Brain microvascular endothelial cell (primary cell): ENCODE measurements at regions not wholly inside any gene's neighbourhood (a gene's known extent, or its start where the extent isn't known, plus 50 kb on each side); places are given as distances from the start of the nearest gene placed in this dataset.

ENCODE experiments used
- DNase-seq: peaks from one replicate; pipeline ENCODE4 v3.0.0-alpha.2; 2020
- H3K27ac ChIP-seq: fragments of 250-450 bp; sonication (Bioruptor Pico); 2 replicates; pipeline ENCODE4 v1.5.1; 2020; ENCODE audit warnings: mild to moderate bottlenecking, moderate library complexity
- H3K27me3 ChIP-seq: fragments of 250-450 bp; sonication (Bioruptor Pico); replicated peaks from 2 replicates; pipeline ENCODE4 v1.5.1; 2020; ENCODE audit warnings: mild to moderate bottlenecking
- H3K36me3 ChIP-seq: fragments of 250-450 bp; sonication (Bioruptor Pico); replicated peaks from 2 replicates; pipeline ENCODE4 v1.5.1; 2020; ENCODE audit warnings: mild to moderate bottlenecking
- H3K4me3 ChIP-seq: 2 replicates; pipeline ENCODE4 v1.5.1; 2011; ENCODE audit warnings: low read depth, mild to moderate bottlenecking, control low read depth, low read length, moderate library complexity
- CTCF ChIP-seq: IDR thresholded peaks from 2 replicates; pipeline ENCODE4 v1.5.1; 2011; ENCODE audit warnings: low read depth, mild to moderate bottlenecking, moderate library complexity, low read length, control low read depth, inconsistent platforms; ENCODE audit errors: missing control alignments
- in situ Hi-C: cut with HindIII; loops from 2 replicates; pipeline ENCODE4 v1.10.0; 2017; ENCODE audit warnings: low sequenced_read_pairs, low pct_ligation_motif_present

DNA sequence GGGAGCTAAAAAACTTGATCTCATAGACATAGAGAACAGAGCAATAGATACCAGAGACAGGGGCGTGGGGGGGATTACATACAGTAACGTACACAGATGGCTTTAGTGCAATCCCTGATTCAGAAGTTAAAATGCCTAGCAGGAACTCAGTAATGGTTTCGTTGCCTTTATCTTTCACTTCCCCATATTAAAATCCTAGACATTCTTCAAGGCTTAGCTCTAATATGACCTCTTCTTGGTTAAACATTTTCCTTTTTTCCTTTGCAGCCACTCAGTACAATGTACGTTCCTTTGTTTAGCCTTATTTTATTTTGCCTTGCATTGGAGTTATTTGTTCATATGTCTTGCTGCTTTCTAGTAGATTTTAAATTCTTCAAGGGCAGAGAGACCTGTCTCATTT lies 104.9 kb downstream of the C11orf87 start:
- no peak overlapping the region for H3K4me3 ChIP-seq
- no peak for TF ChIP-seq CTCF
- DNase-seq, result no peak
- no peak overlapping the region for H3K27ac ChIP-seq
- H3K27me3 ChIP-seq, result no peaks in the 10 kb centered on the region
- no peaks in the 10 kb centered on the region for H3K36me3 ChIP-seq
- in situ Hi-C loops, result no loop called here

DNA sequence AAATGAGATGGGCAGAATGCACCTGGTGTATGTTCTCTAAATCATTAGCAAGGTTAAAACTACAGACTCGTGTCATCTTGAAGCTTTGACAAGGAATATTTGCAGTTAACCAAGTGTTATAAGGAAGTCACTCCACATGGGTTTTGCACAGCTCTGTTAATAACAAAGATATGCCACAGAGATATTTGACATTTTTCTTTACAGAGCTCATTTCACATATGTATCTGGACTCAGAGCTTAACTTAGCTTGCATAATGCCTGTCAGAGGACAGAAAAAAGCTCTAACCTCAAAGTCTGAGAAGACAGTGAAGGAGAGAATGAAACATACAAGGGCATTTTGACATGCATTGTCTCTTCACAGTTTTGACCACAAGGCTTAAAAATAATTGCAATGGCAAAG lies 105.5 kb downstream of the C11orf87 start:
- in situ Hi-C loops, result no loop called here
- Histone ChIP-seq H3K36me3 (no peaks in the 10 kb centered on the region), H3K27ac (no peak overlapping the region), H3K27me3 (no peaks in the 10 kb centered on the region), H3K4me3 (no peak overlapping the region)
- DNase-seq, result no peak
- no peak for TF ChIP-seq CTCF

DNA sequence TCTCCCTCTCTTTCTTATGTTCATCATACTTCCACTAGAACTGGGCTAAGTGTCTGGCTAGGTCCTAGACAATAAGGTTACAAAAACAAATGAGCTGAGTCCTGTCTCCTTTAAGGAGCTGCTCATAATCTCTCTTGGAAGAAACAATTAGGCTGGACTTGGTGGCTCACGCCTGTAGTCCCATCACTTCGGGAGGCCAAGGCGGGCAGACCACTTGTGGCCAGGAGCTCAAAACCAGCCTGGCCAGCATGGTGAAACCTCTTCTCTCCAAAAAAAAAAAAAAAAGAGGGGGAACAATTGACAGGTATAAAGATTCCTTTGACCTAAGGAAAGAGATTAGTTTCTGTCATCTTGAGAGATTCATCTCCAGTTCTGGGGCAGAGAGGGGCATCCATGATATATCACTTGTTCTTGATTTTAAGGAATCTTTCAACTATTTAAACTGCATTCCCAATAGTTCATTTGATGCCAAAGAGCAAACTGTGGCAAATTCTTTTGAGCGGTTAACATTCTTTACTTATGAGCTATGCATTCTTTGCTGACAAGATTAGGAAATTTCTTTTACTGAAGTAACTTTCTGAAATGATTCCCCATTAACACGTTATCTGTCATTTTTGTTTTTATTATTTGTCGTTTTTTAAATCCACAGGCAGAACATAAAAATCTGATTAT lies 125.5 kb downstream of the C11orf87 start:
- no peak for TF ChIP-seq CTCF
- Histone ChIP-seq H3K27ac (no peak overlapping the region), H3K4me3 (no peak overlapping the region), H3K27me3 (no peaks in the 10 kb centered on the region), H3K36me3 (no peaks in the 10 kb centered on the region)
- in situ Hi-C loops, result no loop called here
- peak; percentile 29 for DNase-seq

GRCh38 chr11:109552376-109552775 lies 130.4 kb downstream of the C11orf87 start:
- no peak overlapping the region for H3K4me3 ChIP-seq
- no peak for DNase-seq
- in situ Hi-C loops, result no loop called here
- no peaks in the 10 kb centered on the region for H3K36me3 ChIP-seq
- no peak for TF ChIP-seq CTCF
- H3K27me3 ChIP-seq, result no peaks in the 10 kb centered on the region
- H3K27ac ChIP-seq, result no peak overlapping the region

DNA sequence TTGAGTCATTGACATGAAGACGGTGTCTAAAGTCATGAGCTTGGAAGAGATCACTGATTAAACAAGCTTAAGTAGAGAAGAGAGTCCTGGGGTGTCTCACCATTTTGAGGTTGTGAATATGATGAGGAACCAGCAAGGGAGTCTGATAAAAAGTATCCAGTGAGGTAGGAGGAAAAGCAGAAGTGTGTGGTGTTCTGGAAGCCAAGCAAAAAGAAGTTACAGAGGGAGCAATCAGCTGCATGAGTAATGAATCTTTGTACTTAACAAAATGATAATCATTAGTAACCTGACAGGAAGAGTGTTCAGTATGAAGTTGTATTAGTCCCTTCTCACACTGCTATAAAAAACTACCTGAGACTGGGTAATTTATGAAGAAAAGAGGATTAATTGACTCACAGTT lies 131.3 kb downstream of the C11orf87 start:
- Histone ChIP-seq H3K4me3 (no peak overlapping the region), H3K27ac (no peak overlapping the region), H3K27me3 (no peaks in the 10 kb centered on the region), H3K36me3 (no peaks in the 10 kb centered on the region)
- no peak for TF ChIP-seq CTCF
- in situ Hi-C loops, result no loop called here
- no peak for DNase-seq

GRCh38 chr11:109554951-109555350 lies 133.0 kb downstream of the C11orf87 start:
- no peak overlapping the region for H3K4me3 ChIP-seq
- DNase-seq, result no peak
- in situ Hi-C loops, result no loop called here
- H3K36me3 ChIP-seq, result no peaks in the 10 kb centered on the region
- TF ChIP-seq CTCF, result no peak
- no peak overlapping the region for H3K27ac ChIP-seq
- no peaks in the 10 kb centered on the region for H3K27me3 ChIP-seq
